IMR-90 (cell line): ENCODE measurements at regions not wholly inside any gene's neighbourhood (a gene's known extent, or its start where the extent isn't known, plus 50 kb on each side); places are given as distances from the start of the nearest gene placed in this dataset.

Experiments used
- ATAC-seq: fragments of 200-7000 bp; cut with Tn5 transposase; 2 replicates; pipeline ENCODE4 v1.9.1; 2020; ENCODE audit warnings: low read depth, mild to moderate bottlenecking, moderate library complexity
- BruUV-seq: library from RNA; stranded (reverse); fragments of 400-500 nt; replicated peaks from 2 replicates; lab custom pipeline; 2021; lab: Mats Ljungman, UMichigan
- CTCF ChIA-PET: fragments of 300-600 bp; formaldehyde crosslinking; extraction: SDS; loops from one replicate; lab custom pipeline; 2021; ENCODE audit warnings: antibody characterized with exemption; lab: Yijun Ruan, JAX
- POLR2A ChIA-PET: fragments of 300-600 bp; sonication (Branson Sonifier 250); formaldehyde crosslinking; loops from one replicate; lab custom pipeline; 2022; ENCODE audit warnings: antibody characterized with exemption; ENCODE audit not compliant: unreplicated experiment; lab: Charles Lee
- DNase-seq: peaks from one replicate; pipeline ENCODE4 v3.0.0; 2013
- H2AFZ ChIP-seq: replicated peaks from 2 replicates; pipeline ENCODE3; 2013; ENCODE audit warnings: low read length, mild to moderate bottlenecking; ENCODE audit not compliant: poor library complexity
- H2AK5ac ChIP-seq: 2 replicates; pipeline ENCODE4 v1.6.1; 2013; ENCODE audit warnings: low read depth, low read length, inconsistent platforms
- H2AK9ac ChIP-seq: replicated peaks from 2 replicates; pipeline ENCODE3; 2013; ENCODE audit warnings: mild to moderate bottlenecking, low read depth, low read length, moderate library complexity; ENCODE audit not compliant: poor library complexity
- H2BK120ac ChIP-seq: 2 replicates; pipeline ENCODE4 v1.6.1; 2013; ENCODE audit warnings: low read depth, low read length, inconsistent platforms
- H2BK15ac ChIP-seq: 3 replicates; pipeline ENCODE4 v1.6.1; 2013; ENCODE audit warnings: low read depth, low read length, inconsistent platforms
- H2BK20ac ChIP-seq: 2 replicates; pipeline ENCODE4 v1.6.1; 2013; ENCODE audit warnings: low read depth, mild to moderate bottlenecking, inconsistent platforms, low read length, moderate library complexity
- H2BK5ac ChIP-seq: 2 replicates; pipeline ENCODE4 v1.6.1; 2013; ENCODE audit warnings: mild to moderate bottlenecking, low read depth, low read length, inconsistent platforms; ENCODE audit not compliant: poor library complexity, severe bottlenecking
- H3K14ac ChIP-seq: replicated peaks from 2 replicates; pipeline ENCODE4 v1.6.1; 2013; ENCODE audit warnings: low read depth, low read length, inconsistent platforms
- H3K18ac ChIP-seq: 2 replicates; pipeline ENCODE4 v1.6.1; 2013; ENCODE audit warnings: low read depth, low read length, control low read depth
- H3K23ac ChIP-seq: 2 replicates; pipeline ENCODE4 v1.6.1; 2013; ENCODE audit warnings: low read depth, low read length, inconsistent platforms
- H3K27ac ChIP-seq: 2 replicates; pipeline ENCODE4 v1.5.1; 2013; ENCODE audit warnings: mild to moderate bottlenecking, control low read depth, low read length; ENCODE audit not compliant: insufficient read depth
- H3K27me3 ChIP-seq: 2 replicates; pipeline ENCODE4 v1.6.1; 2013; ENCODE audit warnings: low read length; ENCODE audit not compliant: control insufficient read depth, insufficient read depth
- H3K36me3 ChIP-seq: 2 replicates; pipeline ENCODE4 v1.6.1; 2013; ENCODE audit warnings: low read length, mixed read lengths; ENCODE audit not compliant: control insufficient read depth, insufficient read depth
- H3K4ac ChIP-seq: 2 replicates; pipeline ENCODE4 v1.6.1; 2013; ENCODE audit warnings: low read depth, low read length, inconsistent platforms
- H3K4me1 ChIP-seq: 2 replicates; pipeline ENCODE4 v1.6.1; 2013; ENCODE audit warnings: low read length, mixed read lengths; ENCODE audit not compliant: control insufficient read depth, insufficient read depth
- H3K4me2 ChIP-seq: 2 replicates; pipeline ENCODE4 v1.6.1; 2013; ENCODE audit warnings: low read depth, mild to moderate bottlenecking, control low read depth, low read length, moderate library complexity
- H3K4me3 ChIP-seq: 2 replicates; pipeline ENCODE4 v1.5.1; 2013; ENCODE audit warnings: low read depth, mild to moderate bottlenecking, control low read depth, low read length, moderate library complexity; ENCODE audit not compliant: insufficient read depth
- H3K56ac ChIP-seq: 2 replicates; pipeline ENCODE4 v1.6.1; 2013; ENCODE audit warnings: low read length, inconsistent platforms; ENCODE audit not compliant: insufficient read depth; ENCODE audit errors: extremely low read depth
- H3K79me1 ChIP-seq, 2 experiments: 2 replicates each; pipeline ENCODE4 v1.6.1; 2013; ENCODE audit warnings: low read length in 2 of 2, inconsistent platforms in 1 of 2, low read depth in 1 of 2
- H3K9ac ChIP-seq: 2 replicates; pipeline ENCODE4 v1.6.1; 2013; ENCODE audit warnings: low read depth, low read length, control low read depth
- H3K9me1 ChIP-seq: 2 replicates; pipeline ENCODE4 v1.6.1; 2013; ENCODE audit warnings: low read length, inconsistent platforms; ENCODE audit not compliant: insufficient read depth
- H3K9me3 ChIP-seq: 2 replicates; pipeline ENCODE4 v1.6.1; 2013; ENCODE audit warnings: low read length; ENCODE audit not compliant: control insufficient read depth, insufficient read depth
- H4K20me1 ChIP-seq: 2 replicates; pipeline ENCODE4 v1.6.1; 2013; ENCODE audit warnings: low read length, inconsistent platforms; ENCODE audit not compliant: insufficient read depth
- H4K5ac ChIP-seq: 2 replicates; pipeline ENCODE4 v1.6.1; 2013; ENCODE audit warnings: mild to moderate bottlenecking, low read depth, low read length, control low read depth
- H4K8ac ChIP-seq, 2 experiments: 2 replicates each; pipeline ENCODE4 v1.6.1; 2013; ENCODE audit warnings: low read depth in 2 of 2, low read length in 2 of 2, control low read depth in 1 of 2, inconsistent platforms in 1 of 2
- H4K91ac ChIP-seq: 2 replicates; pipeline ENCODE4 v1.6.1; 2013; ENCODE audit warnings: low read depth, low read length, inconsistent platforms; ENCODE audit not compliant: insufficient read depth
- MAFK ChIP-seq: IDR thresholded peaks from 2 replicates; pipeline ENCODE4 v1.6.1; 2012; ENCODE audit warnings: low read depth, low read length, improper control_type of control experiment
- MXI1 ChIP-seq: IDR thresholded peaks from 2 replicates; pipeline ENCODE4 v1.6.1; 2012; ENCODE audit warnings: low read depth, mild to moderate bottlenecking, low read length, moderate library complexity, borderline replicate concordance
- POLR2A ChIP-seq: IDR thresholded peaks from 2 replicates; pipeline ENCODE4 v1.6.1; 2012; ENCODE audit warnings: mild to moderate bottlenecking, low read depth, low read length
- RFX5 ChIP-seq: IDR thresholded peaks from 2 replicates; pipeline ENCODE4 v1.8.0; 2012; ENCODE audit warnings: low read depth, mild to moderate bottlenecking, low read length, moderate library complexity
- USF2 ChIP-seq: fragments of 150-350 bp; IDR thresholded peaks from 2 replicates; pipeline ENCODE4 v1.6.1; 2017; ENCODE audit warnings: mild to moderate bottlenecking, antibody characterized with exemption, low read length, low read depth
- WGBS, 2 experiments: methylation state at CpG; one replicate each; pipeline versions ENCODE4 v1.1.5 to v1.1.7; 2013; ENCODE audit warnings: missing lambda C conversion rate in 2 of 2; ENCODE audit not compliant: insufficient read length in 1 of 2; ENCODE audit errors: extremely low coverage in 2 of 2; 5-methylcytosine and 5-hydroxymethylcytosine counted together
- dilution Hi-C: fragments of 300-500 bp; cut with HindIII; formaldehyde crosslinking; loops from one replicate; pipeline ENCODE4 v1.14.3; 2018; ENCODE audit warnings: low sequenced_read_pairs; ENCODE audit not compliant: unreplicated experiment
- in situ Hi-C: fragments of 300-500 bp; cut with MboI; formaldehyde crosslinking; loops from 3 replicates; pipeline ENCODE4 v1.14.3; 2019; ENCODE audit warnings: low sequenced_read_pairs, inconsistent platforms, mixed read lengths
- intact Hi-C: fragments of 100-400 bp; cut with micrococcal nuclease; formaldehyde crosslinking; loops from 2 replicates; pipeline ENCODE4 v1.10.0; 2022

- Histone ChIP-seq H3K27me3 (no peaks in the 10 kb centered on the region), H3K56ac (no peak overlapping the region), H3K9ac (no peak overlapping the region), H3K9me3 (no peaks in the 10 kb centered on the region), H4K8ac (no peak overlapping the region), H3K4me1 (no peaks in the 10 kb centered on the region), H3K4ac (no peak overlapping the region), H4K5ac (no peak overlapping the region), H2BK120ac (no peak overlapping the region), H3K27ac (no peak overlapping the region), H2BK5ac (no peak overlapping the region), H3K4me2 (no peak overlapping the region), H3K36me3 (no peaks in the 10 kb centered on the region), H4K20me1 (no peaks in the 10 kb centered on the region), H3K4me3 (no peak overlapping the region), H2BK15ac (no peak overlapping the region), H3K14ac (no peak overlapping the region), H3K79me1 (no peaks in the 10 kb centered on the region), H4K91ac (no peak overlapping the region), H3K23ac (no peak overlapping the region), H2AK5ac (no peak overlapping the region), H2BK20ac (no peak overlapping the region), H3K18ac (no peak overlapping the region), H3K9me1 (no peaks in the 10 kb centered on the region; the same call in 1 of the 2 replicates), H2AFZ (no peak overlapping the region), H2AK9ac (no peak overlapping the region)
- dilution Hi-C loops (no loop called here), intact Hi-C loops (no loop called here), in situ Hi-C loops (no loop called here)
- no TSS peak for BruUV-seq
- CTCF ChIA-PET, result no interaction called here
- TF ChIP-seq RFX5 (no peak), USF2 (no peak), POLR2A (no peak), MAFK (peak; percentile 28), MXI1 (no peak)
- DNase-seq, result no peak
- POLR2A ChIA-PET, result interaction anchor here (0.6 kb wide), 1 partner anchor 1235 kb away, joined by 9 read pairs; no protein-coding TSS in a partner anchor
- no CpG with 5 or more reads among the region's 1 CpG for WGBS, 2 experiments
- ATAC-seq, result no peak
Observed at GRCh38 chr7:32406386-32406785, 83.8 kb downstream of the LSM5 start.
